ENCODE measurements at regions not wholly inside any gene's neighbourhood (a gene's known extent, or its start where the extent isn't known, plus 50 kb on each side); places are given as distances from the start of the nearest gene placed in this dataset.

DNA sequence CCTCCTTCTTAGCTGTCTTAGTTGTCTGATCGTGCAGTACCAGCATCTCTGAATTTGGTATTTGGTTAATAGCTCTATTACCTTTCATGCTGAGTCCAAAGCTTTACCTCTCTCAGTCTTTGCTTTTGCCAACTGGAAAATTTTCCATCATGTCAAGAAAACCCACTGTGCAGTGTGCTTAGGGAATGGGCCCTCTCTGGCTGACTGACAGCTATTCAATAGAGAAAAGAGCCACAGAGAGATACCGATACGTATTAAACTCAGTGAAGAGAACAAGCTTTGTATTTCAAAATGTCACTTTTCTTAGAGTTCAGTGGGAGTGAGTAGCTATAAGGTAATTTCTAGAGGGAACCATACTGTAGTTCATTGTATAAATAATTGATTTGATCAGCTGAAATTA, 1507.1 kb downstream of the C4orf33 start:
- no peak for DNase-seq (ENCODE audit: low read depth)
- no peak overlapping the region for H3K4me3 ChIP-seq (ENCODE audit: low read length)
- TF ChIP-seq, protein P1, sequence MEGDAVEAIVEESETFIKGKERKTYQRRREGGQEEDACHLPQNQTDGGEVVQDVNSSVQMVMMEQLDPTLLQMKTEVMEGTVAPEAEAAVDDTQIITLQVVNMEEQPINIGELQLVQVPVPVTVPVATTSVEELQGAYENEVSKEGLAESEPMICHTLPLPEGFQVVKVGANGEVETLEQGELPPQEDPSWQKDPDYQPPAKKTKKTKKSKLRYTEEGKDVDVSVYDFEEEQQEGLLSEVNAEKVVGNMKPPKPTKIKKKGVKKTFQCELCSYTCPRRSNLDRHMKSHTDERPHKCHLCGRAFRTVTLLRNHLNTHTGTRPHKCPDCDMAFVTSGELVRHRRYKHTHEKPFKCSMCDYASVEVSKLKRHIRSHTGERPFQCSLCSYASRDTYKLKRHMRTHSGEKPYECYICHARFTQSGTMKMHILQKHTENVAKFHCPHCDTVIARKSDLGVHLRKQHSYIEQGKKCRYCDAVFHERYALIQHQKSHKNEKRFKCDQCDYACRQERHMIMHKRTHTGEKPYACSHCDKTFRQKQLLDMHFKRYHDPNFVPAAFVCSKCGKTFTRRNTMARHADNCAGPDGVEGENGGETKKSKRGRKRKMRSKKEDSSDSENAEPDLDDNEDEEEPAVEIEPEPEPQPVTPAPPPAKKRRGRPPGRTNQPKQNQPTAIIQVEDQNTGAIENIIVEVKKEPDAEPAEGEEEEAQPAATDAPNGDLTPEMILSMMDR (IDR thresholded peaks at IDR 0.05; ENCODE audit: insufficient read depth, low read depth, low read length, missing control alignments), result no peak

DNA sequence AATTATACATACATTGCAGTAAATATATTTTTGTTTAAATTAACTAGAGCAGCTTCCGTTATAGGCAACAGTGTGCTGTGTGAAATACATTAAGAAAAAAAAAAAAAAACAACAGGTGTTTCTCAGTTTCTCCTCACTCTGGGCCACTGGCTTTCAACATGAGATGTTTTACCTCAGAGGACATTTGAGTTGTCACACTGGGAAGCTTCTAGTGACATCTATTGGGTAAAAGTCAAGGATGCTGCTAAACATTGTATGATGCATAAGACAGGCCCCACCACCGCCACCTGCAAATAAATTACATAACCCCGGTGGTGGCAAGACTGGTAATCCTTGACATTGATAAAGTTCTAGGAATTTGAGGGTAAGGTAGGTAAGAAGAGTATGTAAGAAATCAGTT, 1512.2 kb downstream of the C4orf33 start:
- no peak for DNase-seq (ENCODE audit: low read depth)
- TF ChIP-seq, protein P1 (IDR thresholded peaks at IDR 0.05; ENCODE audit: insufficient read depth, low read depth, low read length, missing control alignments), result no peak
- H3K4me3 ChIP-seq (ENCODE audit: low read length), result no peak overlapping the region

DNA sequence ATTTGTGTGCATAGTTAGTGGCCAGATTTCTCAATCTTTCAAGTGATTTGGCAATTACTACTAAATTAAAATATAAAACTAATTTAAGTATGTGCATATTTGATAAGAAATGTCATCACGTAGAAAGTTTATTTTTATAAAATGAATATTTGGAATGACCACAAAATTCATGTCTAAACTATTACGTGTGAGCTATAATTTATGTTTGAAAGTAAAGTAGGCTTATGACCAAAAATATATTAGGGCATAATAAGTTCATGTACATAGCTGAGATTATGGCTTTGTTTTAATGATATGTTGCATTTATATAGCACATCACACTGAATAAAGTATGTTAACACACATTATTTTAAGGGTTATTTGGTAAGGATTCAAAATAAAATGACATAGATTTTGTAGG, 1532.6 kb downstream of the C4orf33 start:
- TF ChIP-seq, protein P1 (IDR thresholded peaks at IDR 0.05; ENCODE audit: insufficient read depth, low read depth, low read length, missing control alignments), result no peak
- no peak for DNase-seq (ENCODE audit: low read depth)
- no peak overlapping the region for H3K4me3 ChIP-seq (ENCODE audit: low read length)

DNA sequence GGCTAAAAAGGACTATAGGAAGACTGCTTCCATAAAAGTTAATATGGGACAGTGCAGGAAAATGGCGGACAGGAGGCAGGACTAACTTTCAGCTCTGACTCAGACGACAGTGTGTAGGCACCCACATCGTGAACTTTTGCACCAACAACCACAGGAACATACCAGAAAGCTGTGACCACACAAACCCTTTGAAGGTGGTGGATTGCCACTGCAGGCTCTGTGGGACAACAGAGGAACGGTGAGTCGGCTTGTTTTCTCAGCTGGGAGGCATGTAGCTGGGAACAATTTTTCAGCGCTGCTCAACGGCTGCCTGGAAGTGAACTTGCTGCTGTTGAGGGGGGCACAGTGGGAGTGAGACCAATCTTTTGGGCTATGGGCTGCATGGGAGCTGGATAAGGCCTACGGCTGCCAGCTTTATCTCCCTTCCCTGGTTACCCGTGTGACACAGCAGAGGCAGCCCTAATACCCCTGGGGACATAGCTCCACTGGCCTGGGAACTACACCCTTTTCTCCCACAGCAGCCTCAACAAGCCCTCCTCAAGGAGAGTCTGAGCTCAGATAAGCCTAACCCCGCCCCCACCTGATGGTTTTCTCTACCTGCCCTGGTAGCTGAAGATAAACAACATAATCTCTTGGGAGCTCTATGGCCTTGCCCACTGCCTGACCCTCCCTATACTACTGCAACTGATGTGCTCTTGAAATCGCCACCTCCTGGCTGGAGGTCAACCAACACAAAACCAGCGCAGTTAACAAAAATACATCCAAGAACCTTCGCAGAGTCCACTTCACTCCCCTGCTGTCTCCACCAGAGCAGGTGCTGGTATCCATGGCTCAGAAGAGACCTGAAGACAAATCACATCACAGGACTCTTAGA, 1537.0 kb downstream of the C4orf33 start:
- TF ChIP-seq, protein P1 (IDR thresholded peaks at IDR 0.05; ENCODE audit: insufficient read depth, low read depth, low read length, missing control alignments), result no peak

DNA sequence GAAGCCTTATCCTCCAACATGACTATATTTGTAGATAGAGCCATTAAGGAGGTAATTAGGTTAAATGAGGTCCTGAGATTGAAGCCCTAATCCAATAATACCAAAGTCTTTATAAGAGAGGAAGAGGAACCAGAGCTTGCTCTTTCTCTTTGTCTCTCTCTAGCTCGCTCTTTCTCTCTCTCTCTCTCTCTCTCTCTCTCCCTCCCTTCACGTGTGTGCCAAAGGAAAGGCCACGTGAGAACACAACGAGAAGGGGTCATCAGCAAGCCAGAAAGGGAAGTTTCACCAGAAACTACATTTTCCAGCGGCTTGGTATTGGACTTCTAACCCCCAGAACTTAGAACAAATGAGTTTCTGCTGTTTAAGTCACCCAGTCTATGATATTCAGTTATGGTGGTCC, 1540.5 kb downstream of the C4orf33 start:
- no peak for DNase-seq (ENCODE audit: low read depth)
- TF ChIP-seq, protein P1 (IDR thresholded peaks at IDR 0.05; ENCODE audit: insufficient read depth, low read depth, low read length, missing control alignments), result no peak
- no peak overlapping the region for H3K4me3 ChIP-seq (ENCODE audit: low read length)

More for the DNA sequence above, 1537.0 kb downstream of the C4orf33 start:
- DNase-seq (ENCODE audit: low read depth), result no peak
- H3K4me3 ChIP-seq (ENCODE audit: low read length), result no peak overlapping the region

DNA sequence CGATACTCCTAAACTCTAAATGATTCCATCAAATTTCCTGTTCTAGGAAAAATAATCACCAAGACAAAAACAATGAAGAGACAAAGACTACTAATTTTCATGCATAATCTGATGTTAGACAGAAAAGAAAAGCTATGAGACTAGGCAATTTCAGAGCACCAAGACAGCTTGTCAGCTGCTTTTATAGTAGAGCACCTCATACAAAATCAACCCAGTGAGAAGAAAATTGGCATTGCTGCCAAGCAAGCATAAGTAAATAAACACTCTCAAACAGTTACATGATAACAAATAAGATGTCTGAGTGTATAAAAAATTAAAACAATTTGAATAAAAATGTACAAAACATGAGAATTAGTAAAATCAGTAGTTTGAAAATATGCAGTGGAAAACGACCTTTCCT, 1544.6 kb downstream of the C4orf33 start:
- TF ChIP-seq, protein P1 (IDR thresholded peaks at IDR 0.05; ENCODE audit: insufficient read depth, low read depth, low read length, missing control alignments), result no peak
- no peak overlapping the region for H3K4me3 ChIP-seq (ENCODE audit: low read length)
- DNase-seq (ENCODE audit: low read depth), result no peak

DNA sequence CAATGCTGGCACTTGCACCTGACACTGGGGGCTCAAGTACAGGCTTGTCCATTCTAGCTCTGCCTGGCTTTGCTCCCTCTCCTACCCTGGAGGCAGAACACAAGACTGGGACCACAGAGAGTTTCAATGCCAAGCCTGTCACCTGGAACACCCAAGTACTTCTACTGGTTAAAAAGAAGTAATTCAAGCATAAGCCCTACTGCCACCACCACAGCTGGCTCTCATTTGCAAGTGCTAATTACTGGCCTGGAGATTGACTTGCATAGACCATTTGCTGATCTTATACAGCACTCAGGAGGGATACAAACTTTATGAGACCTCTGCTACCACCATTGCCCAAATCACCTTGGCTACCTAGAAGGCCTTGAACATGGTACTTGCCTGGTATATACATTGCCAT, 1550.9 kb downstream of the C4orf33 start:
- TF ChIP-seq, protein P1 (IDR thresholded peaks at IDR 0.05; ENCODE audit: insufficient read depth, low read depth, low read length, missing control alignments), result no peak
- H3K4me3 ChIP-seq (ENCODE audit: low read length), result no peak overlapping the region
- DNase-seq (ENCODE audit: low read depth), result peak; percentile 30
